Activated naive CD8-positive, alpha-beta T cell (primary cell): ENCODE measurements at regions not wholly inside any gene's neighbourhood (a gene's known extent, or its start where the extent isn't known, plus 50 kb on each side); places are given as distances from the start of the nearest gene placed in this dataset.
"Not testable (repeated sequence)": the region's sequence is repeated elsewhere in the genome, so short reads cannot be mapped to it uniquely, and the experiment has no call there.

Source experiments
- H3K27ac Mint-ChIP-seq: one replicate; pipeline ENCODE4 v1.8.0; 2021; ENCODE audit warnings: mixed read lengths
- H3K27me3 Mint-ChIP-seq: one replicate; pipeline ENCODE4 v1.8.0; 2021; ENCODE audit warnings: mixed read lengths
- H3K36me3 Mint-ChIP-seq: one replicate; pipeline ENCODE4 v1.8.0; 2021; ENCODE audit warnings: mixed read lengths
- H3K4me1 Mint-ChIP-seq: one replicate; pipeline ENCODE4 v1.8.0; 2021; ENCODE audit warnings: low read depth, mixed read lengths
- H3K4me3 Mint-ChIP-seq: one replicate; pipeline ENCODE4 v1.8.0; 2021; ENCODE audit warnings: mild to moderate bottlenecking, mixed read lengths
- H3K9me3 Mint-ChIP-seq: one replicate; pipeline ENCODE4 v1.8.0; 2021; ENCODE audit warnings: low read depth, mixed read lengths

DNA sequence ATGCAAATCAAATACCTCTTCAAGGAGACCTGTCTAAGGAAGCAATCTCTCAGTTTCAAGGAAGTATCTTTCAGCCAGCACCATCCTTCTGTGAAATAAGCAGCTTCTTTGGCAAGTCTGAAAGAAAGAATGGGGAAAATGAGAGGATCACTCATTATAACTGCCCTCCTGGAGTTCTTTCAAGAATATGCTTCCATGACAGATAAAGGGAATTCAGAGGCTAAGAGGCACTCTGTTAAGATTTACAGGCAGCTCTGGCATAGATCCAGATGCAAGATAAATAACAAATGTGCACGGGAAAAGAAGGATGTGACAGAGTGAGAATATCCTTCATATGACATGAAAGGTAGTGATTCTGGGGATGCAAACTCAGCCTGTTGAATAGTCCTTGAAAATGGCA is 348.2 kb upstream of the CCNG1 start:
- Mint-ChIP-seq H3K4me1 (no peaks in the 10 kb centered on the region), H3K36me3 (no peaks in the 10 kb centered on the region), H3K4me3 (no peak overlapping the region), H3K27me3 (no peaks in the 10 kb centered on the region), H3K27ac (no peak overlapping the region), H3K9me3 (peaks cover 29% of the 10 kb centered on the region)

GRCh38 chr5:163089926-163090325 is 347.5 kb upstream of the CCNG1 start:
- Mint-ChIP-seq H3K36me3 (no peaks in the 10 kb centered on the region), H3K27ac (no peak overlapping the region), H3K27me3 (no peaks in the 10 kb centered on the region), H3K4me1 (no peaks in the 10 kb centered on the region), H3K4me3 (no peak overlapping the region), H3K9me3 (peaks cover 24% of the 10 kb centered on the region)

DNA sequence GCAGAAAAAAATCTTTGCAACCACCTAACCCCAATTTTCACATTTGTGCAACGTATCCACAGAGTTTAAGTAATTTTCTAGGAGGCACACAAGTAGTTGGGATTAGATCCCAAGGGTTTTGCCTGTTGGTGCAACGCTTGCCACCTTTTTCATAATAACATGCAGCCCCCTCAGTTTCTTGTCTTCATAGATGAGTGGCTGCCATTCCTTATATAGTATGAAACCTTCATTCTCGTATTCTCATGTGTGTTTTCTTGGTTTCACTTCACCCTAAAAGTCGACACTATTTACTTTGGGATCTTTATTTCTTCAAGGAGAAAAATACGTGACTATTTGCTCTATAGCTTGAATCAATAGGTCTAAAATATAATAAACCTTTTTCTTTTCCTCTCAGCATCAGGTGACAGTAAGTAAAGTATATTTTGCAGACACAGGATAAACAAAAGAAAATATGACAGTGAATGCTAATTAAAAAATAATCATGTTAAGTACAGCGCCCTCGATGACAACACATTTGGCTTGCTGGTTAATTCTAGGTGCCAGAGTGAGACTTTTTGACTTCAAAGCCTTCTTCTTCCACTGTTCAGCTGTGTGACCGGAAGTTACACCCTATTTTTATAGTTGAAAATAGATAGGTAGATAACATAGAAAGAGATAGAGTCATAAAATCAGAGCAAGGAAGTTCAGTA is 342.8 kb upstream of the CCNG1 start:
- no peaks in the 10 kb centered on the region for H3K4me1 Mint-ChIP-seq
- no peaks in the 10 kb centered on the region for H3K27me3 Mint-ChIP-seq
- no peak overlapping the region for H3K4me3 Mint-ChIP-seq
- H3K36me3 Mint-ChIP-seq = no peaks in the 10 kb centered on the region
- H3K27ac Mint-ChIP-seq = no peak overlapping the region
- H3K9me3 Mint-ChIP-seq = peaks cover 11% of the 10 kb centered on the region

DNA sequence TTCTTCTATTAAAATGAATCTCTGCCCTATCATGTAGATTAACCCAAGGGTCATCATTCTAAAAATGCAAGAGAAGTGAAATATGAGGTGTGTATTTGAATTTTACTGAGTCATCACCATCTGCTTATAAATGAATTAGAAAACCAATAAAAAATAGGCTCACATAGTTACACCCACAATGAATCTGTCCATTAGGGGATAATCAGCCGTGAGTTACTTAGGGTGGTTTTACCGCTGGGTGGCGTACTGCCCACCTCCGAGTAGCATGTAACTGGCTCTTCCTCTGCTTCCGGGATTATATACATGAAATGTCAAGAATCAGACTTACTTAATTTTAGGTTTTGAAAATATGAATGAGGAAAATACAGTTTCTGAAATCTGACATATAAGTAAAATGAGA is 332.9 kb upstream of the CCNG1 start:
- H3K27ac Mint-ChIP-seq = no peak overlapping the region
- no peaks in the 10 kb centered on the region for H3K27me3 Mint-ChIP-seq
- H3K36me3 Mint-ChIP-seq = no peaks in the 10 kb centered on the region
- no peak overlapping the region for H3K4me3 Mint-ChIP-seq
- no peaks in the 10 kb centered on the region for H3K4me1 Mint-ChIP-seq
- H3K9me3 Mint-ChIP-seq = peaks cover 14% of the 10 kb centered on the region

DNA sequence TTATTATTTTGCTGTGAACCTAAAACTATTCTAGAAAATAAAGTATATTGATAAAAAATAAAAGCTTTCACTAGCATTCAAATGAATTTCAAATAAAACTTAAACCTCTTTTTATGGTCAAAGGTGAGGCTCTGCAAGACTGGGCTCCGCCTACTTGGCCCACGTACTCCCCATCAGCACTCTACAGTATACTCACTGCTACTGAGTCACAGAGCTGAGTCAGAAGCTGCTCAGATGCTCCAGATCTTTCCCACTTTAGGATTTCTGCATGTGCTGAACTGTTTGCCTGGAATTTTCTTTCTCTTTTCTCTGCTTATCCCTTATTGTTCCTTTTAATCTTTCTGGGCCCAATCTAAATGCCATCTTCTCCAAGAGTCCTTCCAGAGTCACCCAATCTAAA is 331.9 kb upstream of the CCNG1 start:
- Mint-ChIP-seq H3K9me3 (peaks cover 14% of the 10 kb centered on the region), H3K27ac (no peak overlapping the region), H3K4me1 (no peaks in the 10 kb centered on the region), H3K27me3 (no peaks in the 10 kb centered on the region), H3K36me3 (no peaks in the 10 kb centered on the region), H3K4me3 (no peak overlapping the region)

GRCh38 chr5:163106098-163106497 is 331.3 kb upstream of the CCNG1 start:
- Mint-ChIP-seq H3K27me3 (no peaks in the 10 kb centered on the region), H3K9me3 (peaks cover 10% of the 10 kb centered on the region), H3K4me1 (no peaks in the 10 kb centered on the region), H3K4me3 (no peak overlapping the region), H3K36me3 (no peaks in the 10 kb centered on the region), H3K27ac (no peak overlapping the region)

GRCh38 chr5:163108351-163108750 is 329.0 kb upstream of the CCNG1 start:
- H3K27ac Mint-ChIP-seq = no peak overlapping the region
- no peaks in the 10 kb centered on the region for H3K27me3 Mint-ChIP-seq
- peaks cover 13% of the 10 kb centered on the region for H3K9me3 Mint-ChIP-seq
- no peaks in the 10 kb centered on the region for H3K4me1 Mint-ChIP-seq
- no peaks in the 10 kb centered on the region for H3K36me3 Mint-ChIP-seq
- no peak overlapping the region for H3K4me3 Mint-ChIP-seq

GRCh38 chr5:163115011-163115410 is 322.4 kb upstream of the CCNG1 start:
- Mint-ChIP-seq H3K36me3 (no peaks in the 10 kb centered on the region), H3K27me3 (no peaks in the 10 kb centered on the region), H3K9me3 (peaks cover 21% of the 10 kb centered on the region), H3K4me1 (no peaks in the 10 kb centered on the region), H3K27ac (no peak overlapping the region), H3K4me3 (no peak overlapping the region)

GRCh38 chr5:163116618-163117017 is 320.8 kb upstream of the CCNG1 start:
- H3K4me3 Mint-ChIP-seq, H3K27ac Mint-ChIP-seq, H3K4me1 Mint-ChIP-seq, H3K36me3 Mint-ChIP-seq, H3K27me3 Mint-ChIP-seq: not testable (repeated sequence)
- H3K9me3 Mint-ChIP-seq = peaks cover 17% of the 10 kb centered on the region

GRCh38 chr5:163134061-163134460 is 303.3 kb upstream of the CCNG1 start:
- Mint-ChIP-seq H3K27me3 (no peaks in the 10 kb centered on the region), H3K4me1 (no peaks in the 10 kb centered on the region), H3K27ac (no peak overlapping the region), H3K9me3 (peaks cover 7% of the 10 kb centered on the region), H3K36me3 (no peaks in the 10 kb centered on the region), H3K4me3 (no peak overlapping the region)

DNA sequence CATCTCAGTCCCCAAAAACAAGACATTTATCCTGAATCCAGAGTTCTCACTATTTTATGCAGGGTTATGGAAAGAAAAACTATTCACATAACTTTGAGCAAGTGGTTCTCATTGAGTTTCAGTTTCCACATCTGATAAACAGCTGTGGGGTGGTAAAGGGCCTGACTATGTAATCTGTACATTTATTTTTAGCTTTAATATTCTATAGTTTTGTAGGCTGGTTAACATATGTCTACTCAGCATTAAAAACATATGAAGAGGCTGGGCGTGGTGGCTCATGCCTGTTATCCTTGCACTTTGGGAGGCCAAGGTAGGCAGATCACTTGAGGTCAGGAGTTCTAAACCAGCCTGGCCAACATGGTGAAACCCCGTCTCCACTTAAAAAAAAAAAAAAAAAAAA is 301.5 kb upstream of the CCNG1 start:
- peaks cover 19% of the 10 kb centered on the region for H3K9me3 Mint-ChIP-seq
- no peak overlapping the region for H3K4me3 Mint-ChIP-seq
- no peak overlapping the region for H3K27ac Mint-ChIP-seq
- H3K27me3 Mint-ChIP-seq = no peaks in the 10 kb centered on the region
- H3K36me3 Mint-ChIP-seq = no peaks in the 10 kb centered on the region
- H3K4me1 Mint-ChIP-seq = no peaks in the 10 kb centered on the region

DNA sequence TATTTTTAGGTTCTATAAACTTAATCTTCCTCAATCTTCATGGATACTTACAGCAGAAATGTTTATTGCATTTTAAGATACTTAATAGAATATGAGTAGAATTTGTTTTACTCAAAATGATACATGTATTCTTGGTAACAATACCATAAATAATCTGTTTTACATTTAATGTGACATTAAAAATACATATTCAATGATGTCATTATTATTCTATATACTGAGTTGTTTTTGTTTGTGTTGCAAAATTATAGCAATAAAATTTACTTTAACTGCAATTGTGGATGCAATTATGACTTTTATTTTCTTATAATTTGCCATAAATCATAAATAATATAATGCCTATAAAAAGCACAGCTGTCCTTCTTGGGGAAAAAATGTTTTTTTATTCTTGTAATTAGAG is 275.9 kb upstream of the CCNG1 start:
- H3K4me1 Mint-ChIP-seq = no peaks in the 10 kb centered on the region
- H3K9me3 Mint-ChIP-seq = peaks cover 15% of the 10 kb centered on the region
- no peak overlapping the region for H3K4me3 Mint-ChIP-seq
- no peaks in the 10 kb centered on the region for H3K36me3 Mint-ChIP-seq
- no peaks in the 10 kb centered on the region for H3K27me3 Mint-ChIP-seq
- no peak overlapping the region for H3K27ac Mint-ChIP-seq

- Mint-ChIP-seq H3K36me3 (no peaks in the 10 kb centered on the region), H3K4me1 (no peaks in the 10 kb centered on the region), H3K27ac (no peak overlapping the region), H3K27me3 (no peaks in the 10 kb centered on the region), H3K9me3 (peaks cover 14% of the 10 kb centered on the region), H3K4me3 (no peak overlapping the region)
These were observed 274.8 kb upstream of the CCNG1 start for GRCh38 chr5:163162645-163163044.

DNA sequence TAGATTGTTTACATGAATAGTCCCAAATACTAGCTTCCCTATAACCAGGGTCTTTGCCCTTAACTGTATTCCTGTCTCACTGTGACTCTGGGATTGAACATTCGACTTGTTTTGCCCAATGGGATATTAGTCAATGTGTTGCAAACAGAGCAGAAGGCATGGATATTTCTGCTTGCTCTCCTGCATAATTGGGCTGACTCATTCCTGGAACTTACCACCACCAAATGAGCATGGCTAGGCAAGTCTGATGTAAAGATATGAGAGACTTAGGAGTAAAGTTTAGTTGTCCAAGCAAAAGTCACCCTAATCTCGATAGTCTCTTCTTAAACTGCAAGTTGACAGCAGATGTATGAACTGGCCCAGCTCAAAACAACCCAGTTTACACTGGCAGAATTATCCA is 273.5 kb upstream of the CCNG1 start:
- H3K27me3 Mint-ChIP-seq = no peaks in the 10 kb centered on the region
- no peaks in the 10 kb centered on the region for H3K4me1 Mint-ChIP-seq
- peaks cover 23% of the 10 kb centered on the region for H3K9me3 Mint-ChIP-seq
- H3K4me3 Mint-ChIP-seq = no peak overlapping the region
- H3K36me3 Mint-ChIP-seq = no peaks in the 10 kb centered on the region
- no peak overlapping the region for H3K27ac Mint-ChIP-seq

DNA sequence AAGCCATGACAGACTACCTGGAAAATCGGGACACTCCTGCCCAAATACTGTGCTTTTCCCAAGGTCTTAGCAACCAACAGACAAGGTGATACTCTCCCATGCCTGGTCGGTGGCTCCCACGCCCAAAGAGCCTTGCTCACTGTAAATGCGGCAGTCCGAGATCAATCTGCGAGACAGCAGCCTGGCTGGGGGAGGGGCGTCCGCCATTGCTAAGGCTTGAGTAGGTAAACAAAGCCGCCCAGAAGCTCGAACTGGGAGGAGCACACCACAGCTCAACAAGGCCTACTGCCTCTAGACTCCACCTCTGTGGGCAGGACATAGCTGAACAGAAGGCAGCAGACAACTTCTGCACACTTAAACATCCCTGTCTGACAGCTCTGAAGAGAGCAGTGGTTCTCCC is 272.1 kb upstream of the CCNG1 start:
- H3K4me3 Mint-ChIP-seq = no peak overlapping the region
- H3K36me3 Mint-ChIP-seq = no peaks in the 10 kb centered on the region
- H3K27ac Mint-ChIP-seq = no peak overlapping the region
- H3K4me1 Mint-ChIP-seq = no peaks in the 10 kb centered on the region
- H3K9me3 Mint-ChIP-seq = peaks cover 30% of the 10 kb centered on the region
- no peaks in the 10 kb centered on the region for H3K27me3 Mint-ChIP-seq

DNA sequence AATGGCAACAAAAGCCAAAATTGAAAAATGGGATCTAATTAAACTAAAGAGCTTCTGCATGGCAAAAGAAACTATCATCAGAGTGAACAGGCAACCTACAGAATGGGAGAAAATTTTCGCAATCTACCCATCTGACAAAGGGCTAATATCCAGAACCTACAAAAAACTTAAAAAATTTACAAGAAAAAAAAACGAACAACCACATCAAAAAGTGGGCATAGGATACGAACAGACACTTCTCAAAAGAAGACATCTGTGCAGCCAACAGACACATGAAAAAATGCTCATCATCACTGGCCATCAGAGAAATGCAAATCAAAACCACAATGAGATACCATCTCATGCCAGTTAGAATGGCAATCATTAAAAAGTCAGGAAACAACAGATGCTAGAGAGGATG is 267.2 kb upstream of the CCNG1 start:
- not testable (repeated sequence) for H3K27me3 Mint-ChIP-seq, H3K36me3 Mint-ChIP-seq, H3K4me3 Mint-ChIP-seq, H3K4me1 Mint-ChIP-seq, H3K27ac Mint-ChIP-seq
- peaks cover 21% of the 10 kb centered on the region for H3K9me3 Mint-ChIP-seq
